ENCODE measurements at regions not wholly inside any gene's neighbourhood (a gene's known extent, or its start where the extent isn't known, plus 50 kb on each side); places are given as distances from the start of the nearest gene placed in this dataset.

DNA sequence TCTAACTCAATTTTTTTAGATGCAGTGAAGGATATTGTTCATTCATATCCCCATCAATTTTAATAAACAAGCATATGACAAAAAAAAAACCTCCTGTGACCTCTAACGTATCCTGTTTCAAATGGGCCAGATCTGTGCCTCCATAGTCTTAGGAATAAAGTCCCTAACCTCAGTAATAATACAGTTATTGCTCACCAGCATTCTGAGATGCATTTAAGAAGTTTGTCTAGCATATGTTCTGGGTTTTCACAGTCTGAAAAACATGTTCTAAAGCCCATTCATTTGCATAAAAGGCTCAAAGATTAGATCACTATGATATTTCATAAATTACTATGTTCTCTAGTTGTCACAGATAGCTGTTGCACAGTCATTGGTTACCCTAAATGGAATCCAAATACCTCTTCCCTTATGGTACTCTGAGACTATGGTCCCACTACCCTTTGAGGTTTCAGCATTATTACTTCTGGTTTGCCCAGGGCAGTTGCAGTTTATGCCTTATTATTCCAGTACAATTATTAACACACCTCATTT lies 190.1 kb downstream of the ZIC4 start:
- Histone ChIP-seq H3K9me3 (ENCODE audit: control insufficient read depth, insufficient read depth, low read depth, low read length) (no peaks in the 10 kb centered on the region), H3K27ac (ENCODE audit: low read length) (no peak overlapping the region), H3K27me3 (ENCODE audit: control insufficient read depth, insufficient read depth, low read length) (no peaks in the 10 kb centered on the region), H3K36me3 (ENCODE audit: control insufficient read depth, insufficient read depth, low read length) (no peaks in the 10 kb centered on the region), H3K4me3 (ENCODE audit: low read depth in 2 of 2, low read length in 2 of 2) (no peak overlapping the region), H3K4me1 (ENCODE audit: control insufficient read depth, insufficient read depth, low read length) (no peaks in the 10 kb centered on the region)
- intact Hi-C loops (cut with micrococcal nuclease; ENCODE audit: unreplicated experiment) (no loop called here), in situ Hi-C loops (cut with HindIII; ENCODE audit: low pct_unique_long_range_greater_than_20kb, low sequenced_read_pairs) (no loop called here)
- no TSS peak for BruUV-seq (replicated peaks)
- TF ChIP-seq, protein P1, sequence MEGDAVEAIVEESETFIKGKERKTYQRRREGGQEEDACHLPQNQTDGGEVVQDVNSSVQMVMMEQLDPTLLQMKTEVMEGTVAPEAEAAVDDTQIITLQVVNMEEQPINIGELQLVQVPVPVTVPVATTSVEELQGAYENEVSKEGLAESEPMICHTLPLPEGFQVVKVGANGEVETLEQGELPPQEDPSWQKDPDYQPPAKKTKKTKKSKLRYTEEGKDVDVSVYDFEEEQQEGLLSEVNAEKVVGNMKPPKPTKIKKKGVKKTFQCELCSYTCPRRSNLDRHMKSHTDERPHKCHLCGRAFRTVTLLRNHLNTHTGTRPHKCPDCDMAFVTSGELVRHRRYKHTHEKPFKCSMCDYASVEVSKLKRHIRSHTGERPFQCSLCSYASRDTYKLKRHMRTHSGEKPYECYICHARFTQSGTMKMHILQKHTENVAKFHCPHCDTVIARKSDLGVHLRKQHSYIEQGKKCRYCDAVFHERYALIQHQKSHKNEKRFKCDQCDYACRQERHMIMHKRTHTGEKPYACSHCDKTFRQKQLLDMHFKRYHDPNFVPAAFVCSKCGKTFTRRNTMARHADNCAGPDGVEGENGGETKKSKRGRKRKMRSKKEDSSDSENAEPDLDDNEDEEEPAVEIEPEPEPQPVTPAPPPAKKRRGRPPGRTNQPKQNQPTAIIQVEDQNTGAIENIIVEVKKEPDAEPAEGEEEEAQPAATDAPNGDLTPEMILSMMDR (IDR thresholded peaks at IDR 0.05): no peak
- no peak for TF ChIP-seq SIN3A (IDR thresholded peaks at IDR 0.05; ENCODE audit: borderline replicate concordance, insufficient read depth, low read depth, low read length)
- TF ChIP-seq, protein P2, sequence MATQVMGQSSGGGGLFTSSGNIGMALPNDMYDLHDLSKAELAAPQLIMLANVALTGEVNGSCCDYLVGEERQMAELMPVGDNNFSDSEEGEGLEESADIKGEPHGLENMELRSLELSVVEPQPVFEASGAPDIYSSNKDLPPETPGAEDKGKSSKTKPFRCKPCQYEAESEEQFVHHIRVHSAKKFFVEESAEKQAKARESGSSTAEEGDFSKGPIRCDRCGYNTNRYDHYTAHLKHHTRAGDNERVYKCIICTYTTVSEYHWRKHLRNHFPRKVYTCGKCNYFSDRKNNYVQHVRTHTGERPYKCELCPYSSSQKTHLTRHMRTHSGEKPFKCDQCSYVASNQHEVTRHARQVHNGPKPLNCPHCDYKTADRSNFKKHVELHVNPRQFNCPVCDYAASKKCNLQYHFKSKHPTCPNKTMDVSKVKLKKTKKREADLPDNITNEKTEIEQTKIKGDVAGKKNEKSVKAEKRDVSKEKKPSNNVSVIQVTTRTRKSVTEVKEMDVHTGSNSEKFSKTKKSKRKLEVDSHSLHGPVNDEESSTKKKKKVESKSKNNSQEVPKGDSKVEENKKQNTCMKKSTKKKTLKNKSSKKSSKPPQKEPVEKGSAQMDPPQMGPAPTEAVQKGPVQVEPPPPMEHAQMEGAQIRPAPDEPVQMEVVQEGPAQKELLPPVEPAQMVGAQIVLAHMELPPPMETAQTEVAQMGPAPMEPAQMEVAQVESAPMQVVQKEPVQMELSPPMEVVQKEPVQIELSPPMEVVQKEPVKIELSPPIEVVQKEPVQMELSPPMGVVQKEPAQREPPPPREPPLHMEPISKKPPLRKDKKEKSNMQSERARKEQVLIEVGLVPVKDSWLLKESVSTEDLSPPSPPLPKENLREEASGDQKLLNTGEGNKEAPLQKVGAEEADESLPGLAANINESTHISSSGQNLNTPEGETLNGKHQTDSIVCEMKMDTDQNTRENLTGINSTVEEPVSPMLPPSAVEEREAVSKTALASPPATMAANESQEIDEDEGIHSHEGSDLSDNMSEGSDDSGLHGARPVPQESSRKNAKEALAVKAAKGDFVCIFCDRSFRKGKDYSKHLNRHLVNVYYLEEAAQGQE (IDR thresholded peaks at IDR 0.05; ENCODE audit: insufficient read depth in 1 of 2, low read depth in 2 of 2, low read length in 1 of 2): no peak
- no peak for TF ChIP-seq POLR2AphosphoS5 (IDR thresholded peaks at IDR 0.05; ENCODE audit: low read depth, low read length)
- TF ChIP-seq TCF7L2 (IDR thresholded peaks at IDR 0.05; ENCODE audit: low read depth, low read length): no peak
- DNase-seq (ENCODE audit: low read depth, low spot score): no peak
- ChIA-PET POLR2A (no interaction called here), CTCF (no interaction called here)
- ATAC-seq: no peak

DNA sequence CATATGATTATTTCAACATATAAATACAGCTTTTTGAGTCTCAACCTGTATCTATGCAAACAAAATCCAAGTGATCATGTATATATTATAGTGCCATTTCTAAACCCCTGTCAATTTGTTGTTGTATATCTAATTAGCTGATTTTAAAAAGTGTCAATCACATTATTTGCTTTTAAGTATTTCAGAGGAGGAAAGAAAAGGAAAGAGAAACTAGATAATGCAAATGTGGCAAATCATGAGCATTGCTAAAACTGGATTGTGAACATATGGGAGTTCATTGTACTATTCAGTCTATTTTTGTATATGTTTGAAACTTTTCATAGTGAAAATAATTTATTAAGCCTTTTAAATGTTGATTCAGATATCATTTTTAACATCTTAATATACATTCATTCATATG lies 190.7 kb downstream of the ZIC4 start:
- Histone ChIP-seq H3K4me3 (ENCODE audit: low read depth in 2 of 2, low read length in 2 of 2) (no peak overlapping the region), H3K4me1 (ENCODE audit: control insufficient read depth, insufficient read depth, low read length) (no peaks in the 10 kb centered on the region), H3K36me3 (ENCODE audit: control insufficient read depth, insufficient read depth, low read length) (no peaks in the 10 kb centered on the region), H3K27ac (ENCODE audit: low read length) (no peak overlapping the region), H3K27me3 (ENCODE audit: control insufficient read depth, insufficient read depth, low read length) (no peaks in the 10 kb centered on the region), H3K9me3 (ENCODE audit: control insufficient read depth, insufficient read depth, low read depth, low read length) (no peaks in the 10 kb centered on the region)
- no TSS peak for BruUV-seq (replicated peaks)
- in situ Hi-C loops (cut with HindIII; ENCODE audit: low pct_unique_long_range_greater_than_20kb, low sequenced_read_pairs): no loop called here
- POLR2A ChIA-PET: no interaction called here
- TF ChIP-seq POLR2AphosphoS5 (IDR thresholded peaks at IDR 0.05; ENCODE audit: low read depth, low read length) (no peak), TCF7L2 (IDR thresholded peaks at IDR 0.05; ENCODE audit: low read depth, low read length) (no peak), SIN3A (IDR thresholded peaks at IDR 0.05; ENCODE audit: borderline replicate concordance, insufficient read depth, low read depth, low read length) (no peak)
- TF ChIP-seq, protein P2 (IDR thresholded peaks at IDR 0.05; ENCODE audit: insufficient read depth in 1 of 2, low read depth in 2 of 2, low read length in 1 of 2): no peak
- TF ChIP-seq, protein P1 (IDR thresholded peaks at IDR 0.05): no peak
- no peak for ATAC-seq
- CTCF ChIA-PET: no interaction called here
- no peak for DNase-seq (ENCODE audit: low read depth, low spot score)
- intact Hi-C loops (cut with micrococcal nuclease; ENCODE audit: unreplicated experiment): no loop called here
